ENCODE measurements at regions not wholly inside any gene's neighbourhood (a gene's known extent, or its start where the extent isn't known, plus 50 kb on each side); places are given as distances from the start of the nearest gene placed in this dataset.

DNA sequence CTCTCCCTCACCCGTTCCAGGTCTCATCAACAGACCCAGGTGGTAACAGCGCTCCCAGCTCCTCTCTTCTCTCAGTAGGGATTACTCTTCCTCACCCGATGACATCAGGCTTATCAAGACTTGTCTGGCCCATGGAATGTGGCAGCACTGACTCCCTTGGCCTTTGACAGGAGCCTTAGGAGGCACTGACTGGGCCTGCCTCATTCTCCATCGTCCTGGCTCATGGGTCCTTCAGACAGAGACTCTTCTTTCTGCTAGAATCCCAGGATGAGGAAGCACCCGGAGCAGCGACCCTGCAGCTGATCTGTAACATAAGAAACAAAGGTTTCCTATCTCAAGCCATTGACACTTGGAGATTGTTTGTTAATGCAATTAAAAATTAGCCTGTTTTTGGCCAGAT lies 1063.6 kb downstream of the TBC1D22A start:
- no peaks in the 10 kb centered on the region for H3K36me3 ChIP-seq
- no peaks in the 10 kb centered on the region for H3K4me1 ChIP-seq
- H3K27me3 ChIP-seq = no peaks in the 10 kb centered on the region
- no peak for TF ChIP-seq CTCF (IDR thresholded peaks at IDR 0.05)
- no peak for DNase-seq (ENCODE audit: low spot score)
- H3K4me3 ChIP-seq = no peak overlapping the region
- H3K9me3 ChIP-seq = no peaks in the 10 kb centered on the region
- H3K27ac ChIP-seq = no peak overlapping the region

GRCh38 chr22:47822422-47822821 lies 1060.0 kb downstream of the TBC1D22A start:
- H3K4me1 ChIP-seq = no peaks in the 10 kb centered on the region
- no peak overlapping the region for H3K4me3 ChIP-seq
- no peaks in the 10 kb centered on the region for H3K27me3 ChIP-seq
- TF ChIP-seq CTCF (IDR thresholded peaks at IDR 0.05) = no peak
- H3K27ac ChIP-seq = no peak overlapping the region
- no peaks in the 10 kb centered on the region for H3K36me3 ChIP-seq
- no peaks in the 10 kb centered on the region for H3K9me3 ChIP-seq
- no peak for DNase-seq (ENCODE audit: low spot score)

- DNase-seq (ENCODE audit: low spot score) = no peak
Measured at GRCh38 chr22:47818496-47818895, 1056.0 kb downstream of the TBC1D22A start.

DNA sequence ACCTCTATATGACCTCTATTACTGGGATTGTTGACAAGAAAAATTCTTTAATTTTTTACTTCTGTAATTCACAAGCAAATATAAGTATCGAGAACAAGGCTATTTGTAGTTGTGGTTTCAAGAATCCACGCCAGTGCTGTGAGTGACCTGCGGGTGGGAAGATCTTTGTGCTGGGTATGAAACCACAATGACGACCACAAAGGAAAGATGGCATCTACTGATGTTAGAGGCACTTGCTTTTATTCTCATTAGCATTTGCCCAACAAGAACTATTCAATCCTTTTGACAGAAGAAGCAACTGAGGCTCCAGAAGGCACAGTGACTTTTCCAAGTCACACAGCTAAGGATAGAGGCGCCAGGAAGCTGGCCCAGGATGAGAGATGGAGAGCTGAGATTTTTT lies 1054.9 kb downstream of the TBC1D22A start:
- Histone ChIP-seq H3K4me1 (no peaks in the 10 kb centered on the region), H3K27ac (no peak overlapping the region), H3K36me3 (no peaks in the 10 kb centered on the region), H3K9me3 (no peaks in the 10 kb centered on the region), H3K4me3 (no peak overlapping the region), H3K27me3 (no peaks in the 10 kb centered on the region)
- no peak for DNase-seq (ENCODE audit: low spot score)
- no peak for TF ChIP-seq CTCF (IDR thresholded peaks at IDR 0.05)

More at GRCh38 chr22:47818496-47818895, 1056.0 kb downstream of the TBC1D22A start:
- no peaks in the 10 kb centered on the region for H3K4me1 ChIP-seq
- H3K4me3 ChIP-seq = no peak overlapping the region
- H3K36me3 ChIP-seq = no peaks in the 10 kb centered on the region
- no peaks in the 10 kb centered on the region for H3K27me3 ChIP-seq
- no peak overlapping the region for H3K27ac ChIP-seq
- no peak for TF ChIP-seq CTCF (IDR thresholded peaks at IDR 0.05)
- no peaks in the 10 kb centered on the region for H3K9me3 ChIP-seq

GRCh38 chr22:47816863-47817210 lies 1054.4 kb downstream of the TBC1D22A start:
- no peak overlapping the region for H3K4me3 ChIP-seq
- no peak for TF ChIP-seq CTCF (IDR thresholded peaks at IDR 0.05)
- no peaks in the 10 kb centered on the region for H3K27me3 ChIP-seq
- DNase-seq (ENCODE audit: low spot score) = no peak
- no peaks in the 10 kb centered on the region for H3K36me3 ChIP-seq
- H3K9me3 ChIP-seq = no peaks in the 10 kb centered on the region
- no peaks in the 10 kb centered on the region for H3K4me1 ChIP-seq
- H3K27ac ChIP-seq = no peak overlapping the region

- no peaks in the 10 kb centered on the region for H3K4me1 ChIP-seq
- H3K27ac ChIP-seq = no peak overlapping the region
- H3K27me3 ChIP-seq = no peaks in the 10 kb centered on the region
- no peak overlapping the region for H3K4me3 ChIP-seq
- no peaks in the 10 kb centered on the region for H3K9me3 ChIP-seq
- TF ChIP-seq CTCF (IDR thresholded peaks at IDR 0.05) = no peak
- no peak for DNase-seq (ENCODE audit: low spot score)
- H3K36me3 ChIP-seq = no peaks in the 10 kb centered on the region
Measured at GRCh38 chr22:47816121-47816862, 1053.8 kb downstream of the TBC1D22A start.

Data from right atrium auricular region (tissue), 2 donors.